Liver (tissue), 8 donors: ENCODE measurements at regions not wholly inside any gene's neighbourhood (a gene's known extent, or its start where the extent isn't known, plus 50 kb on each side); places are given as distances from the start of the nearest gene placed in this dataset.

Experiments
- DNase-seq: peaks from one replicate; pipeline ENCODE4 v3.0.0-alpha.2; 2017; ENCODE audit warnings: low spot score
- H3K27ac ChIP-seq, 2 donors: one replicate each; pipeline ENCODE4 v1.7.0; 2013; ENCODE audit warnings: inconsistent platforms in 2 of 2, low read length in 2 of 2, control low read depth in 1 of 2, low read depth in 1 of 2, mild to moderate bottlenecking in 1 of 2
- H3K27me3 ChIP-seq, 4 donors: one replicate each; pipeline versions ENCODE4 v1.6.1 to v1.7.0; 2013; ENCODE audit warnings: low read length in 3 of 4, inconsistent platforms in 1 of 4, mild to moderate bottlenecking in 1 of 4, moderate library complexity in 1 of 4; ENCODE audit not compliant: control insufficient read depth in 4 of 4, insufficient read depth in 4 of 4
- H3K36me3 ChIP-seq, 4 donors: one replicate each; pipeline versions ENCODE4 v1.6.1 to v1.7.0; 2013; ENCODE audit warnings: low read length in 3 of 4, mild to moderate bottlenecking in 3 of 4, low read depth in 1 of 4, moderate library complexity in 1 of 4; ENCODE audit not compliant: control insufficient read depth in 4 of 4, insufficient read depth in 3 of 4
- H3K4me1 ChIP-seq, 4 donors: one replicate each; pipeline versions ENCODE4 v1.6.1 to v1.7.0; 2013; ENCODE audit warnings: low read length in 3 of 4, mild to moderate bottlenecking in 3 of 4, moderate library complexity in 1 of 4; ENCODE audit not compliant: control insufficient read depth in 4 of 4, insufficient read depth in 4 of 4
- H3K4me3 ChIP-seq, 3 donors: one replicate each; pipeline versions ENCODE4 v1.6.1 to v1.7.0; 2013; ENCODE audit warnings: low read length in 3 of 3, control low read depth in 1 of 3, low read depth in 1 of 3, mild to moderate bottlenecking in 1 of 3
- H3K9ac ChIP-seq, 2 donors: one replicate each; pipeline ENCODE4 v1.7.0; 2013; ENCODE audit warnings: low read length in 2 of 2, mild to moderate bottlenecking in 2 of 2, moderate library complexity in 2 of 2, control low read depth in 1 of 2, low read depth in 1 of 2
- H3K9me3 ChIP-seq, 4 donors: one replicate each; pipeline versions ENCODE4 v1.6.1 to v1.7.0; 2013; ENCODE audit warnings: low read length in 3 of 4; ENCODE audit not compliant: control insufficient read depth in 4 of 4
- EGR1 ChIP-seq, 2 donors: IDR thresholded peaks; 2 replicates each; pipeline ENCODE4 v1.6.1; 2016 to 2018; ENCODE audit warnings: antibody characterized with exemption in 2 of 2, low read depth in 2 of 2
- FOXA1 ChIP-seq: IDR thresholded peaks from 2 replicates; pipeline ENCODE4 v1.6.1; 2016; ENCODE audit warnings: antibody characterized with exemption
- FOXA2 ChIP-seq: IDR thresholded peaks from 2 replicates; pipeline ENCODE4 v1.6.1; 2016; ENCODE audit warnings: antibody characterized with exemption
- GABPA ChIP-seq, 2 donors: IDR thresholded peaks in 1 of 2; conservative IDR thresholded peaks in 1 of 2; 2 replicates each; pipeline ENCODE4 v1.6.1; 2016; ENCODE audit warnings: antibody characterized with exemption in 2 of 2, mild to moderate bottlenecking in 1 of 2, moderate library complexity in 1 of 2
- JUND ChIP-seq, 2 donors: IDR thresholded peaks; 2 replicates each; pipeline ENCODE4 v1.6.1; 2016; ENCODE audit warnings: antibody characterized with exemption in 2 of 2
- NR2F2 ChIP-seq: IDR thresholded peaks from 2 replicates; pipeline ENCODE4 v1.6.1; 2016; ENCODE audit warnings: antibody characterized with exemption
- RAD21 ChIP-seq, 2 donors: IDR thresholded peaks; 2 replicates each; pipeline ENCODE4 v1.6.1; 2016; ENCODE audit warnings: antibody characterized with exemption in 2 of 2, mild to moderate bottlenecking in 2 of 2
- RXRA ChIP-seq, 2 donors: IDR thresholded peaks; 2 replicates each; pipeline ENCODE4 v1.6.1; 2017 to 2018; ENCODE audit warnings: antibody characterized with exemption in 2 of 2, mild to moderate bottlenecking in 1 of 2
- SP1 ChIP-seq: IDR thresholded peaks from 2 replicates; pipeline ENCODE4 v1.6.1; 2018; ENCODE audit warnings: antibody characterized with exemption, mild to moderate bottlenecking
- TAF1 ChIP-seq: conservative IDR thresholded peaks from 2 replicates; pipeline ENCODE4 v1.6.1; 2016; ENCODE audit warnings: antibody characterized with exemption, mild to moderate bottlenecking
- YY1 ChIP-seq: IDR thresholded peaks from 2 replicates; pipeline ENCODE4 v1.6.1; 2016; ENCODE audit warnings: antibody characterized with exemption, mild to moderate bottlenecking
- WGBS: extraction: QIAGEN DNeasy Blood & Tissue Kit; methylation state at CpG from one replicate; pipeline ENCODE4 v1.1.7; 2013; 5-methylcytosine and 5-hydroxymethylcytosine counted together
- TF ChIP-seq, protein P1 (sequence below): IDR thresholded peaks from 2 replicates; pipeline ENCODE4 v1.6.1; 2016; ENCODE audit warnings: antibody characterized with exemption, mild to moderate bottlenecking
- TF ChIP-seq, protein P2 (sequence below): IDR thresholded peaks from 2 replicates; pipeline ENCODE4 v1.6.1; 2016; ENCODE audit warnings: antibody characterized with exemption
- TF ChIP-seq, protein P3 (sequence below): IDR thresholded peaks from 2 replicates; pipeline ENCODE4 v1.6.1; 2016; ENCODE audit warnings: antibody characterized with exemption
- TF ChIP-seq, protein P4 (sequence below): fragments of 150-350 bp; IDR thresholded peaks from 2 replicates; pipeline ENCODE4 v1.5.1; 2017; ENCODE audit warnings: improper control_type of control experiment, low read depth, low read length; ENCODE audit not compliant: missing input control
- donor health status: healthy.
- donor health status: healthy.
- donor health status: healthy.
- donor health status: healthy.
- donor health status: healthy.

DNA sequence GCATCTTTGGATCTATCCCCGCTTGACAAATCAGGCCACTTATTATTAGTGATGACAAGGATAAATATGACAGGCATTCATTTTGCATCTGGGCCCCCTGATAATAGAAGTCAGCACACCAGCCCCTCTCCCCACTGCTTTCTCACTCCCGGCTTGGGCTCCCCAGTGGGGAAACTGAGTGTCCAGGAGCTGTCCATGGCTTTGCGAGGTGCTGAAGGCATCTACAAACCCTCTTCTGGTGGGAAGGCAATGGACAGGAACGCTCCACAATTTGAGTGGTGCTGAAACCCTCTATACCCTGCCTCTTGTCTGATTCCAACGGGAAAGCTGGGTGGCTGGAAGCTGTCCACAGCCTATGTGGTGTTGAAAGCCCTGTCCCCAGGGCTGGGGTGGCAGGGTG is 61.7 kb upstream of the PCBD1 start:
- 86% methylated on average over 5 of the region's 5 CpGs for WGBS
- Histone ChIP-seq H3K9ac (no peak overlapping the region), H3K36me3 (no peaks in the 10 kb centered on the region), H3K27ac (no peak overlapping the region), H3K4me3 (no peak overlapping the region), H3K27me3 (no peaks in the 10 kb centered on the region), H3K9me3 (no peaks in the 10 kb centered on the region), H3K4me1 (no peaks in the 10 kb centered on the region)
- DNase-seq: no peak
- TF ChIP-seq, protein P1, sequence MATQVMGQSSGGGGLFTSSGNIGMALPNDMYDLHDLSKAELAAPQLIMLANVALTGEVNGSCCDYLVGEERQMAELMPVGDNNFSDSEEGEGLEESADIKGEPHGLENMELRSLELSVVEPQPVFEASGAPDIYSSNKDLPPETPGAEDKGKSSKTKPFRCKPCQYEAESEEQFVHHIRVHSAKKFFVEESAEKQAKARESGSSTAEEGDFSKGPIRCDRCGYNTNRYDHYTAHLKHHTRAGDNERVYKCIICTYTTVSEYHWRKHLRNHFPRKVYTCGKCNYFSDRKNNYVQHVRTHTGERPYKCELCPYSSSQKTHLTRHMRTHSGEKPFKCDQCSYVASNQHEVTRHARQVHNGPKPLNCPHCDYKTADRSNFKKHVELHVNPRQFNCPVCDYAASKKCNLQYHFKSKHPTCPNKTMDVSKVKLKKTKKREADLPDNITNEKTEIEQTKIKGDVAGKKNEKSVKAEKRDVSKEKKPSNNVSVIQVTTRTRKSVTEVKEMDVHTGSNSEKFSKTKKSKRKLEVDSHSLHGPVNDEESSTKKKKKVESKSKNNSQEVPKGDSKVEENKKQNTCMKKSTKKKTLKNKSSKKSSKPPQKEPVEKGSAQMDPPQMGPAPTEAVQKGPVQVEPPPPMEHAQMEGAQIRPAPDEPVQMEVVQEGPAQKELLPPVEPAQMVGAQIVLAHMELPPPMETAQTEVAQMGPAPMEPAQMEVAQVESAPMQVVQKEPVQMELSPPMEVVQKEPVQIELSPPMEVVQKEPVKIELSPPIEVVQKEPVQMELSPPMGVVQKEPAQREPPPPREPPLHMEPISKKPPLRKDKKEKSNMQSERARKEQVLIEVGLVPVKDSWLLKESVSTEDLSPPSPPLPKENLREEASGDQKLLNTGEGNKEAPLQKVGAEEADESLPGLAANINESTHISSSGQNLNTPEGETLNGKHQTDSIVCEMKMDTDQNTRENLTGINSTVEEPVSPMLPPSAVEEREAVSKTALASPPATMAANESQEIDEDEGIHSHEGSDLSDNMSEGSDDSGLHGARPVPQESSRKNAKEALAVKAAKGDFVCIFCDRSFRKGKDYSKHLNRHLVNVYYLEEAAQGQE: no peak
- no peak for TF ChIP-seq GABPA (IDR thresholded peaks at IDR 0.05 in 1 of 2, conservative IDR thresholded peaks at IDR 0.05 in 1 of 2)
- no peak for TF ChIP-seq FOXA2

DNA sequence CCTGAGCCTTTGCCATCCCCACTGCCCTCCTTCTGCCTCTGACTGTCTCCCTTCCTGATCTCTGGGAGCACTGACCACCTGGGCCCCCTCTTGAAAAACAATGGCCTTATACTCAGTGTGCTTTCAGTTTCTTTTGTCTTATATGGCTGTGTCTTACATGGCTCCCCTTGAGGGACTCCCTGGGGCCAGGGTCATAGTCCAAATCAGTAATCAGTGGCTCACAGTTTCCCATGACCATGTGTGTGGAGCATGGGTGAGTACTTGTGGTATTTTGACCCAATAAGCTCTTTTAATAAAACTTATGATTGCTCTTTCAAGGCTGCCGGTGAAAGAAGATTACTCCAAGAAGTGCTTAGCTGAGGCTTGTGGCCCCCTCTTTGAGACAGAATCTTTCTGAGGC is 62.4 kb upstream of the PCBD1 start:
- Histone ChIP-seq H3K9ac (no peak overlapping the region), H3K36me3 (no peaks in the 10 kb centered on the region), H3K4me1 (no peaks in the 10 kb centered on the region), H3K4me3 (no peak overlapping the region), H3K27me3 (no peaks in the 10 kb centered on the region), H3K27ac (no peak overlapping the region), H3K9me3 (no peaks in the 10 kb centered on the region)
- 91% methylated on average over 1 of the region's 1 CpG for WGBS
- no peak for TF ChIP-seq SP1
- no peak for TF ChIP-seq NR2F2
- no peak for DNase-seq

DNA sequence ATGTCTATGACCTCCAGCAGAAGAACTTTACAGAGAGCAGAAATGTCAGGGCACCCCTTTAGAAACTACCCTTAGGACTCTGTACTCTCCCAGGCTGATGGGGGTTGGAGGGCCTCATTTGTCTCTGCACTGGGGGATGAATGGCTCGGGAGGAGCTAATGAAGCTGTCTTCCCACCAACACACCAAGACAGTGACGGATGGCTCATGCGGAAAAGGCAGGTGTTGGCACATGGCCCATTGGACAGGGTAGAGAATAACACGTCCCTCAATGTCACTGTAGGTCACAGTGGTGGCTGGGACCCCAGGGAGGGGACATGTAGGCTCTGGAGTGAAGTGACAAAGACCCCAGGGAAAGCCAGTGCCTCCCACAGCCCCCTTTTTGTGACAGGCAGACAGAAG is 64.0 kb upstream of the PCBD1 start:
- TF ChIP-seq, protein P2, sequence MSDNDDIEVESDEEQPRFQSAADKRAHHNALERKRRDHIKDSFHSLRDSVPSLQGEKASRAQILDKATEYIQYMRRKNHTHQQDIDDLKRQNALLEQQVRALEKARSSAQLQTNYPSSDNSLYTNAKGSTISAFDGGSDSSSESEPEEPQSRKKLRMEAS: no peak
- TF ChIP-seq TAF1 (no peak), FOXA1 (no peak)
- Histone ChIP-seq H3K27ac (no peak overlapping the region), H3K9me3 (no peaks in the 10 kb centered on the region), H3K36me3 (no peaks in the 10 kb centered on the region), H3K4me3 (no peak overlapping the region), H3K4me1 (no peaks in the 10 kb centered on the region), H3K9ac (no peak overlapping the region), H3K27me3 (no peaks in the 10 kb centered on the region)
- WGBS: 80% methylated on average over 4 of the region's 4 CpGs
- DNase-seq: no peak

GRCh38 chr10:70952921-70953320 is 64.6 kb upstream of the PCBD1 start:
- TF ChIP-seq YY1 (no peak), EGR1 (IDR thresholded peaks at IDR 0.05; ENCODE audit: low read depth in 2 of 2) (no peak), GABPA (IDR thresholded peaks at IDR 0.05 in 1 of 2, conservative IDR thresholded peaks at IDR 0.05 in 1 of 2) (no peak), FOXA1 (no peak), RAD21 (IDR thresholded peaks at IDR 0.05) (no peak), TAF1 (no peak), RXRA (IDR thresholded peaks at IDR 0.05) (no peak), SP1 (no peak), JUND (IDR thresholded peaks at IDR 0.05) (no peak)
- TF ChIP-seq, protein P3, sequence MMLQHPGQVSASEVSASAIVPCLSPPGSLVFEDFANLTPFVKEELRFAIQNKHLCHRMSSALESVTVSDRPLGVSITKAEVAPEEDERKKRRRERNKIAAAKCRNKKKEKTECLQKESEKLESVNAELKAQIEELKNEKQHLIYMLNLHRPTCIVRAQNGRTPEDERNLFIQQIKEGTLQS: no peak
- TF ChIP-seq, protein P4, sequence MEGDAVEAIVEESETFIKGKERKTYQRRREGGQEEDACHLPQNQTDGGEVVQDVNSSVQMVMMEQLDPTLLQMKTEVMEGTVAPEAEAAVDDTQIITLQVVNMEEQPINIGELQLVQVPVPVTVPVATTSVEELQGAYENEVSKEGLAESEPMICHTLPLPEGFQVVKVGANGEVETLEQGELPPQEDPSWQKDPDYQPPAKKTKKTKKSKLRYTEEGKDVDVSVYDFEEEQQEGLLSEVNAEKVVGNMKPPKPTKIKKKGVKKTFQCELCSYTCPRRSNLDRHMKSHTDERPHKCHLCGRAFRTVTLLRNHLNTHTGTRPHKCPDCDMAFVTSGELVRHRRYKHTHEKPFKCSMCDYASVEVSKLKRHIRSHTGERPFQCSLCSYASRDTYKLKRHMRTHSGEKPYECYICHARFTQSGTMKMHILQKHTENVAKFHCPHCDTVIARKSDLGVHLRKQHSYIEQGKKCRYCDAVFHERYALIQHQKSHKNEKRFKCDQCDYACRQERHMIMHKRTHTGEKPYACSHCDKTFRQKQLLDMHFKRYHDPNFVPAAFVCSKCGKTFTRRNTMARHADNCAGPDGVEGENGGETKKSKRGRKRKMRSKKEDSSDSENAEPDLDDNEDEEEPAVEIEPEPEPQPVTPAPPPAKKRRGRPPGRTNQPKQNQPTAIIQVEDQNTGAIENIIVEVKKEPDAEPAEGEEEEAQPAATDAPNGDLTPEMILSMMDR: no peak
- H3K9me3 ChIP-seq: no peaks in the 10 kb centered on the region
- H3K9ac ChIP-seq: no peak overlapping the region
- no peak overlapping the region for H3K4me3 ChIP-seq
- H3K36me3 ChIP-seq: no peaks in the 10 kb centered on the region
- H3K4me1 ChIP-seq: no peaks in the 10 kb centered on the region
- no peak for DNase-seq
- no peaks in the 10 kb centered on the region for H3K27me3 ChIP-seq
- H3K27ac ChIP-seq: no peak overlapping the region
- 90% methylated on average over 5 of the region's 5 CpGs for WGBS
